Fibroblast of mammary gland (primary cell): ENCODE measurements at regions not wholly inside any gene's neighbourhood (a gene's known extent, or its start where the extent isn't known, plus 50 kb on each side); places are given as distances from the start of the nearest gene placed in this dataset.

Experiments
- DNase-seq: peaks from one replicate; pipeline ENCODE4 v3.0.0-alpha.2; 2010; ENCODE audit warnings: low read depth
- H3K4me3 ChIP-seq: 2 replicates; pipeline ENCODE4 v1.5.1; 2011; ENCODE audit warnings: low read depth, mild to moderate bottlenecking, low read length, moderate library complexity; ENCODE audit not compliant: control insufficient read depth
- TF ChIP-seq, protein P1 (sequence below): conservative IDR thresholded peaks from 2 replicates; pipeline ENCODE4 v1.5.1; 2011; ENCODE audit warnings: low read depth, low read length, inconsistent platforms; ENCODE audit not compliant: control insufficient read depth, insufficient read depth

DNA sequence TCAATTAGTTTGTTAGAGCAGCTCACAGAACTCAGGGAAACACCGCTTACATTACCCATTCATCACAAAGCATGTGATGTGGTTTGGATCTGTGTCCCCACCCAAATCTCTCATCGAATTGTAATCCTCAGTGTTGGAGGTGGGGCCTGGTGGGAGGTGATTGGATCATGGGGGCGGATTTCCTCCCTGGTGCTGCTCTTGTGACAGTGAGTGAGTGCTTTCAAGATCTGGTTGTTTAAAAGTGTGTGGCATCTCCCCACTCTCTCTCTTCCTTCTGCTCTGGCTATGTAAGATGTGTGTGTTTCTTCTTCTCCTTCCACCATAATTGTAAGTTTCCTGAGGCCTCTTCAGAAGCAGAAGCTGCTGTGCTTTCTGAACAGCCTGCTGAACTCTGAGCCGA, 63.5 kb upstream of the AGPS start:
- TF ChIP-seq, protein P1, sequence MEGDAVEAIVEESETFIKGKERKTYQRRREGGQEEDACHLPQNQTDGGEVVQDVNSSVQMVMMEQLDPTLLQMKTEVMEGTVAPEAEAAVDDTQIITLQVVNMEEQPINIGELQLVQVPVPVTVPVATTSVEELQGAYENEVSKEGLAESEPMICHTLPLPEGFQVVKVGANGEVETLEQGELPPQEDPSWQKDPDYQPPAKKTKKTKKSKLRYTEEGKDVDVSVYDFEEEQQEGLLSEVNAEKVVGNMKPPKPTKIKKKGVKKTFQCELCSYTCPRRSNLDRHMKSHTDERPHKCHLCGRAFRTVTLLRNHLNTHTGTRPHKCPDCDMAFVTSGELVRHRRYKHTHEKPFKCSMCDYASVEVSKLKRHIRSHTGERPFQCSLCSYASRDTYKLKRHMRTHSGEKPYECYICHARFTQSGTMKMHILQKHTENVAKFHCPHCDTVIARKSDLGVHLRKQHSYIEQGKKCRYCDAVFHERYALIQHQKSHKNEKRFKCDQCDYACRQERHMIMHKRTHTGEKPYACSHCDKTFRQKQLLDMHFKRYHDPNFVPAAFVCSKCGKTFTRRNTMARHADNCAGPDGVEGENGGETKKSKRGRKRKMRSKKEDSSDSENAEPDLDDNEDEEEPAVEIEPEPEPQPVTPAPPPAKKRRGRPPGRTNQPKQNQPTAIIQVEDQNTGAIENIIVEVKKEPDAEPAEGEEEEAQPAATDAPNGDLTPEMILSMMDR, result no peak
- H3K4me3 ChIP-seq, result no peak overlapping the region
- no peak for DNase-seq

DNA sequence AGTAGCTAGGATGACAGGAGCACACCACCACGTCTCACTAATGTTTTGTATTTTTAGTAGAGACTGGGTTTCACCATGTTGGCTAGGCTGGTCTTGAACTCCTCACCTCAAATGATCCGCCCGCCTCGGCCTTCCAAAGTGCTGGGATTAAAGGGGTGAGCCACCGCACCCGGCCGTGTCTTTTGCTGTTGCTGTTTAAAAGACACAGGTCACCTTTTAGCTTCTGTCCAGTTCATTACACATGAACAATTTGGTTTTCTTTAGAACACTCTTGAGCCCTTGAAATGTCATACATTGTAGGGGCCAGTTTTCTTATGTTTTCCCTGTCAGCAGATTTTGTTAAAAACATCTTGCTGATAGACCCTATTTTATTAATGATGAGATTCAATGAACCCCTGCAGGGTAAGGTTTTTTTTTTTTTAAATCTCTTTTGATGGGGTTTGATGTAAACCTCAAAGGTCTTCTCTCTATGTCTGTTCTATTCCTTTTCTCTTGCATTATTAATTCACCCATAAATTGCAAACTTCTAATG, 61.0 kb upstream of the AGPS start:
- DNase-seq, result no peak
- no peak overlapping the region for H3K4me3 ChIP-seq
- TF ChIP-seq, protein P1, result no peak

DNA sequence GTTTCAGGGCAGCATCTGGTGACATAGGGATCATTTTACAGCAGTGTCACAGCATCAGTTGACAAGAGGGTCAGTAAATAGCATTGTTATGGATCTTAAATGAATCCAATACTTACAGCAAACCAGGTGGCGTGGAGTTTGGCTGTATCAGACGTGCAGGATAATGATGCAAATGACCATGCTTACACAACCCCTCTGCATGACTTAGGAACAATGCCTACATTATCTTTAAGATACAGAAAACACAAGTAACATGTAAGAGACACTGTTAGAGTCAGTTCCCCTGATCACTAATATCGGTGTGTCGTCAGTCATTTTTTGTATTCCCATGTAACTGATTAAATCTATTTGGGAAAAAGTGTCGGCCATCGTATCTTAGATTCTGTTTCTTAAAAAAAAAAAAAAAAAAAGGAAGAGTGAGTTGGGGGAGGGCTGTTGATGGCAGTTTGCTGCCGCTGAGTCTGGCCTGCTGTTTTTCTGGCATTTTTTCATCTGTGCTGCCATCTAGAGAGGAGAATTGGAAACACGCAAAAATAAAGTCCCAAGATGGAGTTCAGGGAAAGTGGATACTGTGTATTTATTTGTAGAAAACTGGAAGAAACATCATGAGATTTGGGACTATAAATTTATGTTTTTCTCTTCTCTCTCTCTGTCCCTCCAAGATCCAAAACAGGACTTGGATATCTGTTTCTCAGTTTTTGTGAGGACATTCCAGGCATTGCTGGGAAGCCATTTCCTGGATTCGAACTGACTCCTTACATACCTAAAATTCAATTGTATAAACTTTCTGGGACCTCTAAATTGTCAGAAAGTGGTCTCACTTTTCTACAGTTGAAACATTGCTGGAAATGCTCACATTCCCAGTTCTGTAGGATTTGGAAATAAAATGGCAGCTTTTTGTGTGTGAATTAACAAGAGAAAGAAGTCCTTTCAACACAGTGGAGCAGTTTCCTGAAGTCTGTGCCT, 60.3 kb upstream of the AGPS start:
- DNase-seq, result peak; percentile 81
- H3K4me3 ChIP-seq, result no peak overlapping the region
- TF ChIP-seq, protein P1, result peak; percentile 77

DNA sequence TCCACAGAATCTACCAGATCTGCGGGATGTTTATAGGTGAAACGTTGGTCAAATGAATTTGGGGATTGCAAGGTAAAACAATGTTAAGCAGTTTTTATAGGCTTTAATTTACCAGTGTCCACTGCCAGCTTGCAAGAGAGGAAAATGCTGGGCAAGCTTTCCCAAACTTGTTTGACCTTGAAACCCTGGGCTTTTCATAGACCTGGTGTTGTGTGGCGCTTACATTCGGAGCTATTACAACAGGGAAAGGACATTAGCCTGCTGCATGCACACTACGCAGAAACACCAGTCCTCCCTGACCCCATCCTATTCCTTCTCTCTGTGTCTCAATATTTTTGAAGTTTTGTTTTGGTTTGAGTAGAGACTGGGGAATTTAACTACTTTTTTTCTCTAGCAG, 59.6 kb upstream of the AGPS start:
- H3K4me3 ChIP-seq, result no peak overlapping the region
- TF ChIP-seq, protein P1, result no peak
- no peak for DNase-seq

DNA sequence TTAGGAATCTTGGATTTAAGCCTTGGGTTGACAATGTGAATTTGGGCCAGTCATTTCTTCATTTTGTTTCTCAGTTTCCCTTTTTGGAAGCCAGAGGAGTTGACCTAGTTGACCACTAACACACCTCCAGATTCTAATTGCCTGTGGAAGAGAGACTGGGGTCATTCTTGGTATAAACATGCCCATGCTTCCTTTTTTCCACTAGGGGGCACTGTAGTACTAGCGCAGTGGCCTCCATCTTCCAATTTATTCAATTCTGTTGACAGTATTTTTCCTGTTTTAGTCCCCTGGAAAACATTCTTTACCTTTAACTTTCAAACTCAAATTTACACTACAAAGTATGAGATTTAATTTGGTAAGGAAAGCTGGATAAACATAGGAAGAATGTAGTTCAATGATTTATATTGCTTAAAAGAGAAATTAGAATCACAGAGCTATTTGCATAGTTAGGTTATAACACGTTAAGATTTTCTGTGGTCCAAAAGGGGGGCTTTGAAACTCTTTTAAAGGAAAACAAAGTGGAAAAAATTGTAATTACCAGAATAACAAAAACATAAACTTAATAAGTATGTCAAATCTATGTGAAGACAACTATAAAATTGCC, 57.5 kb upstream of the AGPS start:
- no peak overlapping the region for H3K4me3 ChIP-seq
- DNase-seq, result peak; percentile 56
- TF ChIP-seq, protein P1, result peak; percentile 97

DNA sequence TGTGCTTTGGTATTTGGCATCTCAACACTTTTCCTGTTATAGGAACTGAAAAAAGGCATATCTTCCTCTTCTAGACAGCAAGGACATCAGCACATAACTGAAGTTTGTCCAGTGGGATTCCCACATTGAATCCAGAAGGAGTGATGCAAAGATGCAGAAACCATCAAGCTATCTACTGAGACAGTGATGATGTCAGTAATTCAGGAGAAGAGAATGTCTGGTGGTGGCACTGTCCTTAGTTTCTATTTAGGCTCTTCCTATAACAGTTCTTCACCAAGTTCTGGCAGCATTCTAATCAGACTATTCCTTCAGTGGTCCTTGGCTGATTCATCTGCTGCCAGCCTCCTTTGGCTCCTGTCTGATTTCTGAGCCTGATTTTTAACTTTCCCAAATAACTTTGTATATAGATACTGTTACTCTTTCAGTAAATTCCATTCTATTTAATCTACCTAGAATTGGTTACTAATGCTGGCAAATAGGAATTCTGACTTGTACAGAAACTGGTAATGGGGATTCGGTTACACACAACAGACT, 56.6 kb upstream of the AGPS start:
- DNase-seq, result no peak
- TF ChIP-seq, protein P1, result no peak
- no peak overlapping the region for H3K4me3 ChIP-seq
